ENCODE measurements at regions not wholly inside any gene's neighbourhood (a gene's known extent, or its start where the extent isn't known, plus 50 kb on each side); places are given as distances from the start of the nearest gene placed in this dataset.
"Not testable (repeated sequence)": the region's sequence is repeated elsewhere in the genome, so short reads cannot be mapped to it uniquely, and the experiment has no call there.

DNA sequence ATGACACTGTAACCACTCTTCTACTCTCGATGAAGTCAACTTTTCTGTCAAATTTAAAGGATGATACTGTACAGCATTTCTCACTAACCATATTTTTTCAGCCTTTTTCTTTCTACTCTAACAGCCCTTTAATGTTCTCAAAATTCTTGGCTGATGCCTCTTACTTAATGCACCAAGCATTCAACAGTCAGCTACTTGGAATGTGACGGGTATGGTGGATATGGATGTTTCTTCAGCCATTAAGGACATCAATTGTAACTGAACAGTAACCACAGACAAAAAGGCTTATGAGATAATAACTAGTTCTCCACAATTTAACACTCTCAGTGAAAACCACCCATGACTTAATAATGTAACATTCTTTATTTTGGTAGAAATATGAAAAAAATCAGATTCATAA lies 467.2 kb upstream of the ZNF337 start (continued):
- TF ChIP-seq, protein P1, sequence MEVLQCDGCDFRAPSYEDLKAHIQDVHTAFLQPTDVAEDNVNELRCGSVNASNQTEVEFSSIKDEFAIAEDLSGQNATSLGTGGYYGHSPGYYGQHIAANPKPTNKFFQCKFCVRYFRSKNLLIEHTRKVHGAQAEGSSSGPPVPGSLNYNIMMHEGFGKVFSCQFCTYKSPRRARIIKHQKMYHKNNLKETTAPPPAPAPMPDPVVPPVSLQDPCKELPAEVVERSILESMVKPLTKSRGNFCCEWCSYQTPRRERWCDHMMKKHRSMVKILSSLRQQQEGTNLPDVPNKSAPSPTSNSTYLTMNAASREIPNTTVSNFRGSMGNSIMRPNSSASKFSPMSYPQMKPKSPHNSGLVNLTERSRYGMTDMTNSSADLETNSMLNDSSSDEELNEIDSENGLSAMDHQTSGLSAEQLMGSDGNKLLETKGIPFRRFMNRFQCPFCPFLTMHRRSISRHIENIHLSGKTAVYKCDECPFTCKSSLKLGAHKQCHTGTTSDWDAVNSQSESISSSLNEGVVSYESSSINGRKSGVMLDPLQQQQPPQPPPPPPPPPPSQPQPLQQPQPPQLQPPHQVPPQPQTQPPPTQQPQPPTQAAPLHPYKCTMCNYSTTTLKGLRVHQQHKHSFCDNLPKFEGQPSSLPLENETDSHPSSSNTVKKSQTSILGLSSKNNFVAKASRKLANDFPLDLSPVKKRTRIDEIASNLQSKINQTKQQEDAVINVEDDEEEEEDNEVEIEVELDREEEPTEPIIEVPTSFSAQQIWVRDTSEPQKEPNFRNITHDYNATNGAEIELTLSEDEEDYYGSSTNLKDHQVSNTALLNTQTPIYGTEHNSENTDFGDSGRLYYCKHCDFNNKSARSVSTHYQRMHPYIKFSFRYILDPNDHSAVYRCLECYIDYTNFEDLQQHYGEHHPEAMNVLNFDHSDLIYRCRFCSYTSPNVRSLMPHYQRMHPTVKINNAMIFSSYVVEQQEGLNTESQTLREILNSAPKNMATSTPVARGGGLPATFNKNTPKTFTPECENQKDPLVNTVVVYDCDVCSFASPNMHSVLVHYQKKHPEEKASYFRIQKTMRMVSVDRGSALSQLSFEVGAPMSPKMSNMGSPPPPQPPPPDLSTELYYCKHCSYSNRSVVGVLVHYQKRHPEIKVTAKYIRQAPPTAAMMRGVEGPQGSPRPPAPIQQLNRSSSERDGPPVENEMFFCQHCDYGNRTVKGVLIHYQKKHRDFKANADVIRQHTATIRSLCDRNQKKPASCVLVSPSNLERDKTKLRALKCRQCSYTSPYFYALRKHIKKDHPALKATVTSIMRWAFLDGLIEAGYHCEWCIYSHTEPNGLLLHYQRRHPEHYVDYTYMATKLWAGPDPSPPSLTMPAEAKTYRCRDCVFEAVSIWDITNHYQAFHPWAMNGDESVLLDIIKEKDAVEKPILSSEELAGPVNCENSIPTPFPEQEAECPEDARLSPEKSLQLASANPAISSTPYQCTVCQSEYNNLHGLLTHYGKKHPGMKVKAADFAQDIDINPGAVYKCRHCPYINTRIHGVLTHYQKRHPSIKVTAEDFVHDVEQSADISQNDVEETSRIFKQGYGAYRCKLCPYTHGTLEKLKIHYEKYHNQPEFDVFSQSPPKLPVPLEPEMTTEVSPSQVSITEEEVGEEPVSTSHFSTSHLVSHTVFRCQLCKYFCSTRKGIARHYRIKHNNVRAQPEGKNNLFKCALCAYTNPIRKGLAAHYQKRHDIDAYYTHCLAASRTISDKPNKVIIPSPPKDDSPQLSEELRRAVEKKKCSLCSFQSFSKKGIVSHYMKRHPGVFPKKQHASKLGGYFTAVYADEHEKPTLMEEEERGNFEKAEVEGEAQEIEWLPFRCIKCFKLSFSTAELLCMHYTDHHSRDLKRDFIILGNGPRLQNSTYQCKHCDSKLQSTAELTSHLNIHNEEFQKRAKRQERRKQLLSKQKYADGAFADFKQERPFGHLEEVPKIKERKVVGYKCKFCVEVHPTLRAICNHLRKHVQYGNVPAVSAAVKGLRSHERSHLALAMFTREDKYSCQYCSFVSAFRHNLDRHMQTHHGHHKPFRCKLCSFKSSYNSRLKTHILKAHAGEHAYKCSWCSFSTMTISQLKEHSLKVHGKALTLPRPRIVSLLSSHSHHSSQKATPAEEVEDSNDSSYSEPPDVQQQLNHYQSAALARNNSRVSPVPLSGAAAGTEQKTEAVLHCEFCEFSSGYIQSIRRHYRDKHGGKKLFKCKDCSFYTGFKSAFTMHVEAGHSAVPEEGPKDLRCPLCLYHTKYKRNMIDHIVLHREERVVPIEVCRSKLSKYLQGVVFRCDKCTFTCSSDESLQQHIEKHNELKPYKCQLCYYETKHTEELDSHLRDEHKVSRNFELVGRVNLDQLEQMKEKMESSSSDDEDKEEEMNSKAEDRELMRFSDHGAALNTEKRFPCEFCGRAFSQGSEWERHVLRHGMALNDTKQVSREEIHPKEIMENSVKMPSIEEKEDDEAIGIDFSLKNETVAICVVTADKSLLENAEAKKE (CRISPR knock-in tag; IDR thresholded peaks at IDR 0.05), result no peak
- TF ChIP-seq, protein P2, sequence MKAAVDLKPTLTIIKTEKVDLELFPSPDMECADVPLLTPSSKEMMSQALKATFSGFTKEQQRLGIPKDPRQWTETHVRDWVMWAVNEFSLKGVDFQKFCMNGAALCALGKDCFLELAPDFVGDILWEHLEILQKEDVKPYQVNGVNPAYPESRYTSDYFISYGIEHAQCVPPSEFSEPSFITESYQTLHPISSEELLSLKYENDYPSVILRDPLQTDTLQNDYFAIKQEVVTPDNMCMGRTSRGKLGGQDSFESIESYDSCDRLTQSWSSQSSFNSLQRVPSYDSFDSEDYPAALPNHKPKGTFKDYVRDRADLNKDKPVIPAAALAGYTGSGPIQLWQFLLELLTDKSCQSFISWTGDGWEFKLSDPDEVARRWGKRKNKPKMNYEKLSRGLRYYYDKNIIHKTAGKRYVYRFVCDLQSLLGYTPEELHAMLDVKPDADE (IDR thresholded peaks at IDR 0.05), result no peak
- TF ChIP-seq EZH2 (IDR thresholded peaks at IDR 0.05; ENCODE audit: low read depth, unreplicated experiment), result no peak
- TF ChIP-seq STAT1 (IDR thresholded peaks at IDR 0.05; ENCODE audit: unreplicated experiment), result no peak

DNA sequence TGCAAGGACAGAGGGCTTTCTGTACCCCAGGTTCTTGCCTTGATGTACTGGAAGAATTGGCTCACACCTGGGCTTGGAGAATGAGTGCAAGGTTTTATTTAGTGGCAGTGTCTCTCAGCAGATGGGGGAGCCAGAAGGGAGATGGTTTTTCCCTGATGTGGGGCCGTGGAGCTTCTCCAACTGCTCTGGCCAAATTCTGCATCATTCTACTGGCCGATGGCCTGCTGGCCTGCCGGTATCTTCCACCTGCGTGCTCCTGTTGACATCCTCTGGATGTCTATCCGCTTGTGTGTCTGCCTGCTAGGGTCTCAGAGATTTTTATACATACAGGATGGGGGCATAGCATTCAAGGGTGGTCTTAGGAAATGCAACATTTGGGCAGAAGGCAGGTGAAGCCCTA lies 466.5 kb upstream of the ZNF337 start:
- H3K27me3 ChIP-seq (ENCODE audit: insufficient read depth); ATAC-seq; H3K4me3 Mint-ChIP-seq; H3K36me3 Mint-ChIP-seq (ENCODE audit: low read depth); H3K4me2 ChIP-seq; H3K27ac ChIP-seq (ENCODE audit: low read depth); H4K20me1 ChIP-seq (replicated peaks; ENCODE audit: insufficient read depth); H3K9me3 Mint-ChIP-seq; H3F3A ChIP-seq (replicated peaks; ENCODE audit: low read depth); H3K9me2 ChIP-seq (ENCODE audit: insufficient read depth); H3K4me3 ChIP-seq; H3K27me3 Mint-ChIP-seq (ENCODE audit: insufficient read depth, low read depth, poor library complexity); H2AFZ ChIP-seq; H3K36me3 ChIP-seq (ENCODE audit: insufficient read depth); DNase-seq (ENCODE audit: low spot score); H3K79me2 ChIP-seq (replicated peaks; ENCODE audit: insufficient read depth): not testable (repeated sequence)
- Mint-ChIP-seq H3K27ac (0 out of 2 replicates have a peak overlapping the region, but pooled peaks have one; percentile 23), H3K4me1 (peaks cover 62% of the 10 kb centered on the region)
- H3K4me1 ChIP-seq (ENCODE audit: insufficient read depth), result peaks cover 40% of the 10 kb centered on the region

DNA sequence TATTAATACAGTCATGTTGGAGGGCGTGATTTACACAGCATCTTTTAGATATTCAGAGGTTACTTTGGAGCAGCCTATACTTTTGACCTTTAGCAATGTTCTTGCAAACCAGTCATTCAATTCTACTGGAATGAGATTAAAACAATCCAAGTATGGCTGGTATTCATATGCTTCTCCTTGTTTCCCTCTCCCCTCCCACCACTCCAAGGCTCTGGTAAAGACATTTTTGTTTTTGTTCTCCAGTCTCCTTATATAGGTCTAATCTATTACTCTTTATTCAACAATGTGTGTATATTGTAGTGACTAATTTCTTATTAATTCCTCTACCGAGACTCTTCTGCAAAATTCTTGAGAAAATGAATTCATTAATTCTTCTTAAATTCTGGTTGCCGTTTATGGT lies 465.1 kb upstream of the ZNF337 start:
- not testable (repeated sequence) for H3K9me3 Mint-ChIP-seq; H3K79me2 ChIP-seq (replicated peaks; ENCODE audit: insufficient read depth); H2AFZ ChIP-seq; DNase-seq (ENCODE audit: low spot score); H3K9me2 ChIP-seq (ENCODE audit: insufficient read depth); H3K36me3 ChIP-seq (ENCODE audit: insufficient read depth); H3K4me3 ChIP-seq; H3K4me3 Mint-ChIP-seq; H3K36me3 Mint-ChIP-seq (ENCODE audit: low read depth); H3K27me3 Mint-ChIP-seq (ENCODE audit: insufficient read depth, low read depth, poor library complexity); H3K27me3 ChIP-seq (ENCODE audit: insufficient read depth); H3F3A ChIP-seq (replicated peaks; ENCODE audit: low read depth); H4K20me1 ChIP-seq (replicated peaks; ENCODE audit: insufficient read depth); ATAC-seq
- H3K4me2 ChIP-seq, result peak overlapping the region; percentile 48; the same call in 1 of the 2 replicates
- H3K4me1 ChIP-seq (ENCODE audit: insufficient read depth), result peaks cover 40% of the 10 kb centered on the region
- H3K4me1 Mint-ChIP-seq, result peaks cover 54% of the 10 kb centered on the region
- peak overlapping the region; percentile 61; the same call in 1 of the 2 replicates for H3K27ac ChIP-seq (ENCODE audit: low read depth)
- peak overlapping the region; percentile 99 for H3K27ac Mint-ChIP-seq

Data from GM23338 (cell line).